SU-DHL-6 (cell line): ENCODE measurements at regions not wholly inside any gene's neighbourhood (a gene's known extent, or its start where the extent isn't known, plus 50 kb on each side); places are given as distances from the start of the nearest gene placed in this dataset.

ENCODE experiments used
- H2AFZ ChIP-seq: fragments of 200-600 bp; sonication (generic); 2 replicates; pipeline ENCODE4 v1.6.1; 2014; ENCODE audit warnings: low read depth, mild to moderate bottlenecking, moderate library complexity, mixed read lengths, antibody characterized with exemption, low read length; ENCODE audit not compliant: severe bottlenecking
- H3F3A ChIP-seq: fragments of 200-600 bp; shearing (Covaris generic); 2 replicates; pipeline ENCODE4 v1.6.0; 2016; ENCODE audit warnings: antibody characterized with exemption, mild to moderate bottlenecking; ENCODE audit not compliant: insufficient read depth
- H3K27ac ChIP-seq: fragments of 200-600 bp; sonication (generic); 2 replicates; pipeline ENCODE4 v1.5.1; 2016; ENCODE audit warnings: low read depth, mild to moderate bottlenecking, low read length, moderate library complexity, mixed read lengths
- H3K27me3 ChIP-seq: fragments of 200-600 bp; sonication (generic), shearing (Covaris generic); 2 replicates; pipeline ENCODE4 v1.6.0; 2014; ENCODE audit warnings: mild to moderate bottlenecking, low read length
- H3K36me3 ChIP-seq: fragments of 200-600 bp; sonication (generic); 2 replicates; pipeline ENCODE4 v1.6.1; 2014; ENCODE audit warnings: mild to moderate bottlenecking, low read length, mixed read lengths
- H3K4me2 ChIP-seq: fragments of 300-600, 200-600 bp; shearing (Covaris generic), sonication (generic); 2 replicates; pipeline ENCODE4 v1.6.0; 2014; ENCODE audit warnings: low read length, low read depth, mild to moderate bottlenecking; ENCODE audit not compliant: poor library complexity, severe bottlenecking
- H3K4me3 ChIP-seq: fragments of 200-600 bp; sonication (generic); 2 replicates; pipeline ENCODE4 v1.5.1; 2014; ENCODE audit warnings: antibody characterized with exemption, low read length, mild to moderate bottlenecking, mixed read lengths; ENCODE audit not compliant: insufficient read depth, poor library complexity, severe bottlenecking
- H3K79me2 ChIP-seq: fragments of 200-600 bp; sonication (generic); 2 replicates; pipeline ENCODE4 v1.6.1; 2014; ENCODE audit warnings: mild to moderate bottlenecking, low read length, moderate library complexity; ENCODE audit not compliant: insufficient read depth
- H3K9ac ChIP-seq: fragments of 200-600 bp; sonication (generic); 2 replicates; pipeline ENCODE4 v1.7.0; 2014; ENCODE audit warnings: mild to moderate bottlenecking, low read length
- H3K9me2 ChIP-seq: fragments of 200-600 bp; sonication (generic); replicated peaks from 2 replicates; pipeline ENCODE4 v1.6.1; 2014; ENCODE audit warnings: low read length; ENCODE audit not compliant: insufficient read depth
- H3K9me3 ChIP-seq: fragments of 200-600 bp; sonication (generic); 2 replicates; pipeline ENCODE4 v1.6.1; 2014; ENCODE audit warnings: low read length, mixed read lengths; ENCODE audit not compliant: insufficient read depth
- H4K20me1 ChIP-seq: fragments of 200-600 bp; sonication (generic); 2 replicates; pipeline ENCODE4 v1.6.1; 2014; ENCODE audit warnings: low read depth, mild to moderate bottlenecking, antibody characterized with exemption, low read length, moderate library complexity, mixed read lengths
- EZH2phosphoT487 ChIP-seq: fragments of 200-600 bp; sonication (generic), shearing (Covaris generic); conservative IDR thresholded peaks from 2 replicates; pipeline ENCODE4 v1.6.1; 2018; ENCODE audit warnings: mild to moderate bottlenecking, antibody characterized with exemption, low read length, moderate library complexity, mixed read lengths
- TF ChIP-seq, protein P1 (sequence below): fragments of 200-600 bp; sonication (generic); IDR thresholded peaks from one replicate; pipeline ENCODE4 v1.5.1; 2017; ENCODE audit warnings: antibody characterized with exemption, mild to moderate bottlenecking, low read length, moderate library complexity; ENCODE audit not compliant: insufficient read depth, poor library complexity, severe bottlenecking

DNA sequence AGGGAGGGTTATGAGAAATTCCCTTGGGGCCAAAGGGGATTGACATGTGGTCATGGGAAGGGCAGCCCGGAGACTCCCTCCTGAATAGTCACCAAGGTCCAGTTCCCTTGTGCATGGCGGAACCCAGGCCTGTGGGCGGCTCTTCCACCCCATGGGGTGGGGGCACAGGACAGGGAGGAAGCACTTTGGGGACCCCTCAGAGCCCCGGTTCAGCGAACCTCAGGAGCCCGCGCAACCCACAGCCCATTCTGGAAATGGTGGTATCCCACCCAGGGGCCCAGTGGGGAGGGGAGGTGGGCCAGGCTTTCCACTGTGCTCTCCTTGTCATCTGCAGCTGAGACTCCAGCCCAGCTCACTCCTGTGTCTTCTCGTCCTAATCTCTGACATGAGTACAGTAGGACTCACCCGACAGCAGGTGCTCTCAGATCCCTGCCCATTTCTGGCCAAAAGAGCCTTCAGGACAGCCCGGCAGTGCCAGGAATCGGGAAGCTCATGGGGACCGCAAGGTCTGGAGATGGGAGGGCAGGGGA lies 255.2 kb upstream of the SFSWAP start:
- H2AFZ ChIP-seq = no peak overlapping the region
- H3K27me3 ChIP-seq = no peaks in the 10 kb centered on the region
- H3K36me3 ChIP-seq = no peaks in the 10 kb centered on the region
- H3K27ac ChIP-seq = no peak overlapping the region
- no peaks in the 10 kb centered on the region for H3F3A ChIP-seq
- H3K4me3 ChIP-seq = no peak overlapping the region
- TF ChIP-seq EZH2phosphoT487 = no peak
- TF ChIP-seq, protein P1, sequence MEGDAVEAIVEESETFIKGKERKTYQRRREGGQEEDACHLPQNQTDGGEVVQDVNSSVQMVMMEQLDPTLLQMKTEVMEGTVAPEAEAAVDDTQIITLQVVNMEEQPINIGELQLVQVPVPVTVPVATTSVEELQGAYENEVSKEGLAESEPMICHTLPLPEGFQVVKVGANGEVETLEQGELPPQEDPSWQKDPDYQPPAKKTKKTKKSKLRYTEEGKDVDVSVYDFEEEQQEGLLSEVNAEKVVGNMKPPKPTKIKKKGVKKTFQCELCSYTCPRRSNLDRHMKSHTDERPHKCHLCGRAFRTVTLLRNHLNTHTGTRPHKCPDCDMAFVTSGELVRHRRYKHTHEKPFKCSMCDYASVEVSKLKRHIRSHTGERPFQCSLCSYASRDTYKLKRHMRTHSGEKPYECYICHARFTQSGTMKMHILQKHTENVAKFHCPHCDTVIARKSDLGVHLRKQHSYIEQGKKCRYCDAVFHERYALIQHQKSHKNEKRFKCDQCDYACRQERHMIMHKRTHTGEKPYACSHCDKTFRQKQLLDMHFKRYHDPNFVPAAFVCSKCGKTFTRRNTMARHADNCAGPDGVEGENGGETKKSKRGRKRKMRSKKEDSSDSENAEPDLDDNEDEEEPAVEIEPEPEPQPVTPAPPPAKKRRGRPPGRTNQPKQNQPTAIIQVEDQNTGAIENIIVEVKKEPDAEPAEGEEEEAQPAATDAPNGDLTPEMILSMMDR = no peak
- H4K20me1 ChIP-seq = no peaks in the 10 kb centered on the region
- H3K9me2 ChIP-seq = no peaks in the 10 kb centered on the region
- no peaks in the 10 kb centered on the region for H3K9me3 ChIP-seq
- H3K79me2 ChIP-seq = no peaks in the 10 kb centered on the region
- no peak overlapping the region for H3K4me2 ChIP-seq
- H3K9ac ChIP-seq = no peak overlapping the region

- no peaks in the 10 kb centered on the region for H3K36me3 ChIP-seq
- H3K27me3 ChIP-seq = no peaks in the 10 kb centered on the region
- no peak overlapping the region for H3K27ac ChIP-seq
- no peaks in the 10 kb centered on the region for H3K79me2 ChIP-seq
- H3K9ac ChIP-seq = no peak overlapping the region
- no peak overlapping the region for H3K4me3 ChIP-seq
- TF ChIP-seq, protein P1 = no peak
- no peak for TF ChIP-seq EZH2phosphoT487
- H3F3A ChIP-seq = no peaks in the 10 kb centered on the region
- no peaks in the 10 kb centered on the region for H3K9me2 ChIP-seq
- H3K4me2 ChIP-seq = no peak overlapping the region
- no peak overlapping the region for H2AFZ ChIP-seq
- no peaks in the 10 kb centered on the region for H4K20me1 ChIP-seq
- H3K9me3 ChIP-seq = no peaks in the 10 kb centered on the region
Observed at GRCh38 chr12:131456301-131457027, 254.4 kb upstream of the SFSWAP start.

DNA sequence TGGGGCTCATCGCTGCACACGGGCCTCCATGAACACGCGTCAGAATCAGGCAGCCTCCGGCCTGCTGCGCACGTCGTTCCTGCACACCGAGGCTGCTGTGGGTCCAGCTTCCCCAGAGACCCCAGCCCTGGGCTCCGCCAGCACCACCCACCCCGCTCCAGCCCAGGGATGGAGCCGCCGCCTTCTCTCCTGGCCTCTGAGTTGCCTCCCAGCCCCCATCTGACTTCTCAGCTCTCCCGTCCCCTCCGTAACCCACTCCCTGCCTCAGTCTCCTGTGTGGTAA lies 253.9 kb upstream of the SFSWAP start:
- no peak for TF ChIP-seq EZH2phosphoT487
- TF ChIP-seq, protein P1 = no peak
- H3K9ac ChIP-seq = no peak overlapping the region
- H3K36me3 ChIP-seq = no peaks in the 10 kb centered on the region
- H3K9me3 ChIP-seq = no peaks in the 10 kb centered on the region
- no peaks in the 10 kb centered on the region for H3K79me2 ChIP-seq
- no peaks in the 10 kb centered on the region for H3F3A ChIP-seq
- H3K27ac ChIP-seq = no peak overlapping the region
- no peaks in the 10 kb centered on the region for H4K20me1 ChIP-seq
- H3K4me2 ChIP-seq = no peak overlapping the region
- no peaks in the 10 kb centered on the region for H3K9me2 ChIP-seq
- H3K27me3 ChIP-seq = no peaks in the 10 kb centered on the region
- H2AFZ ChIP-seq = no peak overlapping the region
- H3K4me3 ChIP-seq = no peak overlapping the region
